Tibial nerve (tissue), 4 donors: ENCODE measurements at regions not wholly inside any gene's neighbourhood (a gene's known extent, or its start where the extent isn't known, plus 50 kb on each side); places are given as distances from the start of the nearest gene placed in this dataset.

Experiments used
- CTCF ChIP-seq, 5 experiments: fragments of 200-600 bp in 3 of 5; fragments of 450-650 bp in 2 of 5; sonication (generic) in 3 of 5; IDR thresholded peaks; one replicate each; pipeline ENCODE4 v1.5.1; 2016 to 2019; ENCODE audit warnings: antibody characterized with exemption in 5 of 5, mild to moderate bottlenecking in 3 of 5, moderate library complexity in 2 of 5
- EP300 ChIP-seq, 2 donors: sonication (generic); formaldehyde crosslinking; IDR thresholded peaks; one replicate each; pipeline ENCODE4 v1.6.1; 2017; ENCODE audit warnings: antibody characterized with exemption in 2 of 2, mild to moderate bottlenecking in 1 of 2
- POLR2A ChIP-seq, 2 donors: fragments of 450-650 bp; IDR thresholded peaks; one replicate each; pipeline ENCODE4 v1.6.1; 2017; ENCODE audit warnings: antibody characterized with exemption in 2 of 2, mild to moderate bottlenecking in 2 of 2, moderate library complexity in 2 of 2

GRCh38 chr16:48681520-48681919 is 71.5 kb upstream of the N4BP1 start:
- TF ChIP-seq EP300 (IDR thresholded peaks at IDR 0.05): no peak
- TF ChIP-seq CTCF (IDR thresholded peaks at IDR 0.05): no peak
- no peak for TF ChIP-seq POLR2A (IDR thresholded peaks at IDR 0.05)
